ENCODE measurements at regions not wholly inside any gene's neighbourhood (a gene's known extent, or its start where the extent isn't known, plus 50 kb on each side); places are given as distances from the start of the nearest gene placed in this dataset.

DNA sequence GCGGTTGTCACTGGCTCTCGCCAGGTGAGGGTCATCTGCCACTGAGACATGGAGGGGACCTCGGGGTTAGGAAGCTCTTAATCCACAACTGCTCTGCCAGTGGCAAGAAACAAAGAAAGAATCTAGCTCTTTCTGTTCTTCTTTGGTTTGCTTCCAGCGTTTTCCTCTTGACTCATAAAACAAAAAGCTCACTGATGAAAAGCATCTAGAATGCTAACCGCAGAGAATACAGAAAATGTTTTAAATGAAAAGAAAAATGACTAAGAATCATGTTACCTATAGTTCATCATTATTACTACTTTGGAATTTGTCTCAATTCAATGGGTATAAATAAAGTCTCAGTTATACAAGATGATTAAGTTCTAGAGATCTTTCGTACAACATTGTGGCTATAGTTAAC is 274.8 kb upstream of the TENM3 start:
- TF ChIP-seq, protein P1, sequence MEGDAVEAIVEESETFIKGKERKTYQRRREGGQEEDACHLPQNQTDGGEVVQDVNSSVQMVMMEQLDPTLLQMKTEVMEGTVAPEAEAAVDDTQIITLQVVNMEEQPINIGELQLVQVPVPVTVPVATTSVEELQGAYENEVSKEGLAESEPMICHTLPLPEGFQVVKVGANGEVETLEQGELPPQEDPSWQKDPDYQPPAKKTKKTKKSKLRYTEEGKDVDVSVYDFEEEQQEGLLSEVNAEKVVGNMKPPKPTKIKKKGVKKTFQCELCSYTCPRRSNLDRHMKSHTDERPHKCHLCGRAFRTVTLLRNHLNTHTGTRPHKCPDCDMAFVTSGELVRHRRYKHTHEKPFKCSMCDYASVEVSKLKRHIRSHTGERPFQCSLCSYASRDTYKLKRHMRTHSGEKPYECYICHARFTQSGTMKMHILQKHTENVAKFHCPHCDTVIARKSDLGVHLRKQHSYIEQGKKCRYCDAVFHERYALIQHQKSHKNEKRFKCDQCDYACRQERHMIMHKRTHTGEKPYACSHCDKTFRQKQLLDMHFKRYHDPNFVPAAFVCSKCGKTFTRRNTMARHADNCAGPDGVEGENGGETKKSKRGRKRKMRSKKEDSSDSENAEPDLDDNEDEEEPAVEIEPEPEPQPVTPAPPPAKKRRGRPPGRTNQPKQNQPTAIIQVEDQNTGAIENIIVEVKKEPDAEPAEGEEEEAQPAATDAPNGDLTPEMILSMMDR (IDR thresholded peaks at IDR 0.05): no peak
- no peak for TF ChIP-seq POLR2A (IDR thresholded peaks at IDR 0.05)
- TF ChIP-seq EP300 (IDR thresholded peaks at IDR 0.05): no peak
